Stimulated activated CD8-positive, alpha-beta memory T cell treated with anti-CD3 and anti-CD28 coated beads, Interleukin-15, amount 100 ng/mL, for 24 hours (primary cell): ENCODE measurements at regions not wholly inside any gene's neighbourhood (a gene's known extent, or its start where the extent isn't known, plus 50 kb on each side); places are given as distances from the start of the nearest gene placed in this dataset.

Source experiments
- DNase-seq: peaks from one replicate; pipeline ENCODE4 v3.0.0-alpha.2; 2020; ENCODE audit warnings: low read depth

DNA sequence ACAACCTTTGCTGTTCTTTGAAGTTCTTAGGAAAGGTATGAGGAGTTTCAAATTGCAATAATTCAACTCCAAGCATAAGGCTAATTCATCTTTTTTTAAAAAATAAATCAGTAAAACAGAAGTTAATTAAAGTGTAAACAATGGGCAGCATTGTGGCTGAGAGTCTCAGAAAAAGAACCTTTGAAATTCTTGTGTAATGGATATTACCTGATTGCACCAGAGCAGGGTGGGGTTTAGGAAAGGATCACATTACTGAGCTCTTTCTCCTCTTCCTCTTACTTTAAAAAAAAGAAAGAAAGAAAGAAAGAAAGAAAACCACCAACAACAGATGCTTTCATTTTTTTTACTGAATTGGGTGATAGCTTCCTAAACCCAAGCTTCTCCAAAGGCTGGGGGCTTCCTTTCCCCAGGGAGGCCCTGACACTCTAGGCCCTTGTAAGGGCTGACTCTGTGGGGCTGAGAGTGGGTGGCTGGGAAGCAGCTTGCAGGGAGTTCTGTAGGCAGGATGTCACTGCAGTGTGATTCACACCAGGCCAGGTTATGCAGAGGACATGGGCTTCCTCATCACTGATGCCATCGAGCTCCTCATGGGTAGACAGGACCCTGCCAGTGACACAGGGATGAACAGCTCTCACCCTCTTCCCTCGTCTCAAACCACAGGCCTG is 564.5 kb downstream of the FGF9 start:
- DNase-seq, result no peak

DNA sequence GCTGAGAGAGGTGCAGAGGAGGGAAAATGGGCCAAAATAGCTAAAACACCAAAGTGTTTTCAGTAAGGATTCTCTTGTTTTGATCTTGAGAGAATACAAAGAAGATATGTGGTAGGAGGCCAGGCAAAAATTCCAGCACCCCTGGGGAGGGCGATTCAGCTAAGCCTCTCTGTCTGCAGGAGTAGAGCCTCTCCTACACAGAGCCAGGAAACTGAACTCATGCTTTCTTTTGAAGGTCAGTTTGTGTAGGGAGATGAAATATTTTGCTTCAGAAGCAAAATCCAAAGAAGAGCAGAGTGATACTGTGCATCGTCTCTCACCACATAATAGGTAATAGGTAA is 565.0 kb downstream of the FGF9 start:
- DNase-seq, result no peak

- DNase-seq, result no peak
Observed at GRCh38 chr13:22238269-22238668, 567.4 kb downstream of the FGF9 start.

GRCh38 chr13:22240716-22241115 is 569.8 kb downstream of the FGF9 start:
- no peak for DNase-seq

DNA sequence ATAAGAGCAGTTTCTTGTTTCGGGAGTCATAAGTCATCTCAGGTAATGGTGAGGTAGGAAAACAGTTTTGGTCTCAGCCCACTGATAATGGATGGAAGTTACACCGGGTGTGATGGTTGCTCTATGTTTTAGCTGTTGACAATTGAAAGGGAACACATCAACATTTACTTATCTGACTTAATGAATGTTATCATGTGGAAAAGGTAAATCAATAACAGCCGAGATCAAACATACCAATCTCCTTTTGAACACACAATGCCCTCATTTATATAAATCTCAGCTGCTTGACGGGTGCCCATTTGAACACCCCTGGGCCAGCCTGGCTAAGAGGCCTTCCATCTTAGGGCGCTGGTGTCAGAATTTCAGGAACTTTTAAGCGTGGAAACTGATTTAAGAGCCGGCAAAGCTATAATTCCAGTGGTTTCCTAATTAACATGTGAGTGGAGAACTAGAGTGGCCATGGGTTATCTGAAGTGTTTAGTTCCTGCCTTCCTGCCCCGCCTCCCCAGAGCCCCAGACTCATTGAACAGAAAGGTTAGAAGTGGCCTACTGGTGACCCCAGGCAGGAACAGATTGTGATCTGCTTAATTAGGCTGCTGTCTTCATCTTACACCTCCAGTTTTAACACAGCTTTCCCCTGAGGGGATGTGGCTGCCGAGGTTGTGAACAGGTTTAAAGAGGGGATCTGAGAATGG is 572.7 kb downstream of the FGF9 start:
- no peak for DNase-seq

- DNase-seq, result no peak
Observed at GRCh38 chr13:22252281-22252830, 581.5 kb downstream of the FGF9 start.

DNA sequence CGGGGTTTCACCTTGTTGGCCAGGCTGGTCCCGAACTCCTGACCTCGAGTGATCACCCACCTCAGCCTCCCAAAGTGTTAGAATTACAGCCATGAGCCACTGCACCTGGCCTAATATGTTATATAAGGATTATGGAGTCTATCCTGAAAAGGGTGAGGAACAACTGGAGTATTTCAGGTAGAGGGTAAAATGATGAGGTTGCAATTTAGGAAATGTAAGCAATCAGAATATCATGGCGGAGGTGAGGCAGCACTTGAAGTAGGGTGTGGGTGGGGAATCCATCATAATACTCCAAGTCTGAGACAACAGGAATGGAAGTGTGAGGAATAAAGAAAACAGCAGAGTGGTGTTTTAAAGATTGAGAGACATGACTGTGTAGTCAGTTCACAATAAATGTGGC is 582.2 kb downstream of the FGF9 start:
- no peak for DNase-seq

GRCh38 chr13:22256111-22256639 is 585.3 kb downstream of the FGF9 start:
- DNase-seq, result no peak

DNA sequence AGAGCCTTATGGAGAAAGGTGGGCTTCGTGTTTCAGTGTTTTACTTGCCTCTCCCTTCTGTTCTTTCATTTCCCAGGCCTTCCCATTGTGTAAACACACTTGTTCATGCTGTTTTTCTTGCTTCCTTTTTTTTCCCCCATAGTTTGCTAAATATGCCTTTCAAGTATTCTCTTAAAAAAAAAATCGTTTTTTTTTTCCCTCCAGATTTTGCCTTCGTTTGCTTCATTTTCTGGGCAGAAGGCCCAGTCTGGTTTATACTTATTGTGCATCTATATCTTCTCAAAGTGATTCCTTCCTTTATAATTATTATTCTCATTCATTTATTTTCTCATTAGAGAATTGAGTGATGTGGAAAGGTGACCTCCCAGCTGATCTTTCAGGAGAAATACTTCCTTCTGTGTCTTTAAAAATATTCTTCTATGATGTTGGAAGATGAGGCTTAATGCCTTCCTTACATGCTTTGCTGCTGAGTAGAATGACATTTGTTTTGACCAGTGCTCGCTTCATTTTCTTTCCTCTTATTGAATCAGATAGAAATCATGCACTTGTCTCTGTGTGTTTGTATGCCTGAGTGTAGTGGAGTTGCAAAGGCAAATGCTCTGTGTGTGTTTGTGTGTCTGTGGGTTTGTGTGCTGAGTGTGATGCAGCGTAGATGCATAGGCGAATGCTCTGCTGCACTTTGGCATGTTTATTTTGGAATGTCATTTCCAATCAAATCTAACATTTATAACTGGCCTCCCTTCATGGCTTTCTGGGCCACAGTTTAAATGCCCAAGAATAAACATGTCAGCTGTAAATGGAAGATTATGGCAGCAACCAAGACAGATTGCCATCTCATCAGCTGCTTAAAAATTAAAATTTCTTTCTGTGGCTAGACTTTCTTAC is 591.4 kb downstream of the FGF9 start:
- no peak for DNase-seq

GRCh38 chr13:22263185-22263584 is 592.3 kb downstream of the FGF9 start:
- no peak for DNase-seq

DNA sequence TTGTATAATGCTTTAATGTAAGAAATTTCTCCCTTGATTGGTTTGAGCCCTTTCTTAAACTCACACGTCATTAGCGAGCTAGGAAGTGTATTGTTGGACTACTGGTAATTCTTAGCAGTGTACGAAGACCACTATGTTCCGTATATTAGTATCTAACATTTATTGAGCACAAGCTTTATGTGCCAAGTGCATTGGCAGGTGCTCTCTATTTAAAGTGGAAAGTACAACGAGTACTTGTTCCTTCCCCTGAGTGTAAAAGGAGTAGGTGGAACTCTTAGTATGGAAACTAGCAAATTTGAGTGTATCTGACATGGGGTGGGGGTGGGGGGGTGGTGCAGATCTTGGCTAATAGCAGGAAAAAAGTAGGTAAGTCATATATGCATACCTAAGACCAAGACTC is 594.7 kb downstream of the FGF9 start:
- no peak for DNase-seq

DNA sequence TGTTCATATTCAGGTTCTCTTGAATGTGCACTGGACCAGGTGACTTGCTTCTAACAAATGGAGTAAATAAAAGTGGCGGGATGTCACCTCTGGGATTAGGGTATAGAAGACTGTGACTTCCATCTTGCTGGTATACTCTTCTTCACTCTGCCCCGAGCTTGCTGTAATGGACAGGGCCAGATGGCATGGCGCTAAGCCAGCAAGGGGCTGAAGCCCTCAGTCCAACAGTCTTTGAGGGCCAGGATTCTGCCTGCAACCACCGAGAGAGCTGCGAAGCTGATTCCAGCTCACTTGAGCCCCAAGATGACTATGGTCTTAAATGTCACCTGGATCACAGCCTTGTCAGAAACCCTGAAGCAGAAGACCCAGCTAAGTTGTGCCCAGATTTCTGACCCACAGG is 600.0 kb downstream of the FGF9 start:
- no peak for DNase-seq

DNA sequence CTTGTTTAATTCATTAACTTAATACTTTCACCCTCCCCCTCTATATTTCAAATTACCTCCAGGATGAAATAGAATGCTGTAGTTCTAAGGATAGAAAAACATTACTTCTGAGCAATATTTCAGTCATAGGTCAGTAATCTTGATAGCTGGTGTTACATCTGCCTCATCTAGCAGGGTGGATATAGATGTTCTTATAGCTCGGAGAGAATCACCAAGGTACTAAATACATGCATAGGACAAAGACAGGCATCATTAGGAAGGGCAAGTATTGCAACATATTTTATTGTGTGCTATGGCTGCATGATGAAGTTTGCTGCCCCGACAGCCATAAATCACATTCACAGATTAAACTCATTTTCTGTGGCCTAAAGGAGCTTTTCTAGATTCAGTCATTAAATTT is 601.0 kb downstream of the FGF9 start:
- DNase-seq, result no peak

DNA sequence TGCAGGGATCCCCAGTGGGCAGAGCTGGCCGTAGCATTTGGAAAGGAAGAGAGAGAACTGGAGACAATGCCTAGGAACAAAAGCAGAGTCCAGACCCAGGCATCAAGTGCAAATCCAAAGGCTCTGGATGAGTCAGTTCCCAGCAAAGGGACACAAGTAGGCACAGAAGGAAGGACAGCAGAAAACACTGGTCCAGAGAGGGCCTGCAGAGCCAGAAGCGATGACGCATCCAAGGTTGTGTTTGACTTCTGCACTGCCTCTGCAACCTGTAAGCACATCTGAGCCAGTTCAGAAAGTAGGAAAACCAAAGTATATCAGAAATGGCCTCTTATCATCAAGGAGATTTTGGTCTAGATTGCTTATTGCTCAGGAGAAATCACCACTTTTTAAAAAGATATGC is 604.5 kb downstream of the FGF9 start:
- DNase-seq, result no peak

DNA sequence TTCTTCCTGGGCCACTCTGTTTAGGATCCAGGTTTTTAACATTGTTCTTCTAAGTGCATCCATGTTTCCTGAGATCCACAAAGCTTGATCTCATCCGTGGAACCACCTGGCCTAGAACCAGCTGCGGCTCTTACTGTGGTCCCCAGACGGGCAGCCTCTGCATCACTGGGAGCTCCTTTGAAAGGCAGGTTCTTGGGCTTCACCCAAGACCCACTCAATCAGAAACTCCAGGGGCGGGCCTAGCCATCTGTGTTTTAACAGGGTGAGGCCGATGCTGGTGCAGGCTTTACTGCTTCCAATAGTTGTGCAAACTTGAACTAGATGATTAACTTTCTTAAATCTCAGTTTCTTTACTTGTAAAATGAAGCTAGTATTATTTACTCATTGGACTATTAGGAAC is 605.7 kb downstream of the FGF9 start:
- no peak for DNase-seq

- DNase-seq, result peak; percentile 21
Observed at GRCh38 chr13:22278336-22278929, 607.6 kb downstream of the FGF9 start.

DNA sequence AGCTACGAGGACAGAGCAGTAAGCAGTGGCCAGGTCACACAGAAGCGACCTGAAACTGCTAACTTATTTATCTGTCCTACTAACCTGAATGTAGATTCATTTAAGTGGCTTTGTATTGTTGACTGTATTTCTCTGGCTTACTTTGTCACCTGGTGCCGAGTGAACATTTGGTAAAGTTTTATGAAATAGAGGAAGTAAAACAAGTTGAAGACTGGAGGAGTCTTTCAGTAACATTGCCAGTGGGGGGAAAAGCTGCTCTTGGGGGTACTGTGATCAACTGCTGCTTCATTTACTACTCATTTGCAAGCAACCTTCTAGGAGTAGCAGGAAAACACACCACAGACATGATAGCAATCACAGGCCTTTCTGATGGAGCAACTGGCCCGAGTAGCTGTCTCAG is 615.0 kb downstream of the FGF9 start:
- no peak for DNase-seq

- DNase-seq, result no peak
Observed at GRCh38 chr13:22286338-22286737, 615.5 kb downstream of the FGF9 start.

DNA sequence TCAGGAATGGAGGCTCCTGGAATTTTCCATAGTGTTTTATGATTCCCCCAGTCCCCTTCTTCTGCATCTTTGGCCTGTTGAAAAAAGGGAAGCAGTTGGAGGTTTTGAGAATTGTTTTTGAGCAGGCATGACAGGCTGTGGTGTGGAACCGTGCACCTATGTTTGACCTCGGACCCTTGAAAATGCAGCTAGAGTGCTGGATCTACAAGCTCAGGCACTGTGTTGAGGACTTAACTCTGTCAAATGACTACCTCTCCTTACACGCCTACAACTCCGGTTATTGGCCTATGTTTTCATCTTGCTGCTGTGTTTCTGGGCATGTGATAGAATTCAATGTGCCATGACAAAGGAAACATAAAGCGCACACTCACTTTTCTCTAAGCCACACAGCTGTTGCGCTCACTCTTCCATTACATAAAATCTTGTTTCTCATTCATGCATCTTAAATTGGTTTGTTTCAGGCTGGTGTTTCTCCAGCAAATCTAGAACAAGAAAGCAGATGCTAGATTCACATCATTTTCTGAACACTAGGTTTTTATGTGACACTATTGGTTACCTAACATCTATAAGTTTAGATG is 616.6 kb downstream of the FGF9 start:
- no peak for DNase-seq

GRCh38 chr13:22288496-22288895 is 617.6 kb downstream of the FGF9 start:
- no peak for DNase-seq

DNA sequence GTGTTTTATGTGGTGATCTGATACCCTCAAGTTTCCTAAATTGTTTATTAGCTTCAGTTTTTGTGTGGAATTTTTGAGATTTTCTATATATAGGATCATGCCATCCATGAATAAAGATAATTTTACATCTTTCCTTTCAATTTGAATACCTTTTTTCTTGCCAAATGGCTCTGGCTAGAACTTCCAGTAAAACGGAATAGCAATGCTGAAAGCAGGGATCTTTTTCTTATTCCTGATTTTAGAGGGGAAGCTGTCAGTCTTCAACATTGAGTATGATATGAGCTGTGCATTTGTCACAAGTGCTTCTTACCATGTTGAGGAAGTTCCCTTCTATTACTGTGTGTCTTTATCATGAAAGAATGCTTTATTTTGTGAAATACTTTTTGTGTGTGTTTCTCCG is 618.8 kb downstream of the FGF9 start:
- no peak for DNase-seq

DNA sequence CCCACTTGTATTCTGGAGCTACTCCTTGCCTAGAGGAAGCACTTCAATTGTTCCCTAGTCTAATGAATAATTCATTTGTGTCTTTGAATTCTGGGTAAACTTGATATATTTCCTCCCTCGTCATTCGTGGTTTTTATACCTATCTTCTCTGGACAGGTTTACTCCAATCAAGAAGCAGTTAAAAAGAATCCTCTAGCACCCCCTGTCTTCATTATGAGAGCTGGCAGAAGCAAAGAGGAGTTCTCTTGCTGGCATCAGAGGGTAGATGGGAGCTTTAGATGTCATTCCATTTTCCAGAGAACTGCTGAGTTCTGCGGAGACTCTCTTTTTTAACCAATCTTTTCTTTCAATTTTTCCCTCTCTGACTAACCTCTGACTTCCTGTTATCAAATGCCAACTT is 627.7 kb downstream of the FGF9 start:
- no peak for DNase-seq
